Neuronal stem cell (in vitro differentiated cells): ENCODE measurements at regions not wholly inside any gene's neighbourhood (a gene's known extent, or its start where the extent isn't known, plus 50 kb on each side); places are given as distances from the start of the nearest gene placed in this dataset.

Experiments used
- DNase-seq: peaks from one replicate; pipeline ENCODE4 v3.0.0-alpha.2; 2013; ENCODE audit warnings: low spot score
- H2AFZ ChIP-seq: one replicate; pipeline ENCODE4 v1.6.1; 2013; ENCODE audit warnings: mild to moderate bottlenecking, low read length, inconsistent platforms
- H2AK5ac ChIP-seq: 2 replicates; pipeline ENCODE4 v1.6.1; 2013; ENCODE audit warnings: low read depth, mild to moderate bottlenecking, inconsistent platforms, low read length, moderate library complexity, mixed read lengths
- H2BK120ac ChIP-seq: 2 replicates; pipeline ENCODE4 v1.6.1; 2013; ENCODE audit warnings: low read depth, mild to moderate bottlenecking, inconsistent platforms, low read length, moderate library complexity, mixed read lengths
- H2BK12ac ChIP-seq: one replicate; pipeline ENCODE4 v1.6.1; 2013; ENCODE audit warnings: low read length, inconsistent platforms
- H2BK15ac ChIP-seq: 2 replicates; pipeline ENCODE4 v1.6.1; 2013; ENCODE audit warnings: mild to moderate bottlenecking, low read length, inconsistent platforms, mixed read lengths
- H2BK5ac ChIP-seq: one replicate; pipeline ENCODE4 v1.6.1; 2013; ENCODE audit warnings: inconsistent platforms, mild to moderate bottlenecking, low read length, moderate library complexity
- H3K14ac ChIP-seq: one replicate; pipeline ENCODE4 v1.6.1; 2013; ENCODE audit warnings: low read length, inconsistent platforms
- H3K18ac ChIP-seq: 2 replicates; pipeline ENCODE4 v1.6.1; 2013; ENCODE audit warnings: low read length, inconsistent platforms
- H3K23ac ChIP-seq: 2 replicates; pipeline ENCODE4 v1.6.1; 2013; ENCODE audit warnings: low read depth, mild to moderate bottlenecking, mixed read lengths, low read length, inconsistent platforms; ENCODE audit not compliant: poor library complexity
- H3K27ac ChIP-seq: replicated peaks from 3 replicates; pipeline ENCODE4 v1.5.1; 2013; ENCODE audit warnings: low read length, inconsistent platforms
- H3K27me3 ChIP-seq, 3 experiments: 2 replicates each; pipeline ENCODE4 v1.6.1; 2013; ENCODE audit warnings: low read length in 3 of 3, mild to moderate bottlenecking in 2 of 3, inconsistent platforms in 1 of 3, low read depth in 1 of 3, mixed read lengths in 1 of 3, moderate library complexity in 1 of 3; ENCODE audit not compliant: control insufficient read depth in 3 of 3, insufficient read depth in 3 of 3
- H3K36me3 ChIP-seq, 2 donors: replicated peaks in 1 of 2; 2 replicates each; pipeline ENCODE4 v1.6.1; 2013; ENCODE audit warnings: low read length in 2 of 2; ENCODE audit not compliant: control insufficient read depth in 2 of 2, insufficient read depth in 2 of 2
- H3K4ac ChIP-seq: 2 replicates; pipeline ENCODE4 v1.6.1; 2013; ENCODE audit warnings: inconsistent platforms, mild to moderate bottlenecking, low read length, moderate library complexity
- H3K4me1 ChIP-seq, 2 donors: 1 replicate in 1 of 2; 2 replicates in 1 of 2; pipeline ENCODE4 v1.6.1; 2013; ENCODE audit warnings: low read length in 2 of 2, low read depth in 1 of 2; ENCODE audit not compliant: control insufficient read depth in 2 of 2, insufficient read depth in 1 of 2
- H3K4me2 ChIP-seq: one replicate; pipeline ENCODE4 v1.6.1; 2013; ENCODE audit warnings: mild to moderate bottlenecking, low read length, inconsistent platforms; ENCODE audit not compliant: insufficient read depth, poor library complexity, severe bottlenecking
- H3K4me3 ChIP-seq, 2 donors: 2 replicates each; pipeline ENCODE4 v1.5.1; 2013; ENCODE audit warnings: low read length in 2 of 2, mild to moderate bottlenecking in 2 of 2, inconsistent platforms in 1 of 2, moderate library complexity in 1 of 2
- H3K79me1 ChIP-seq: one replicate; pipeline ENCODE4 v1.6.1; 2013; ENCODE audit warnings: low read depth, mild to moderate bottlenecking, inconsistent platforms, low read length, moderate library complexity
- H3K9ac ChIP-seq: one replicate; pipeline ENCODE4 v1.6.1; 2013; ENCODE audit warnings: mild to moderate bottlenecking, low read depth, low read length, inconsistent platforms; ENCODE audit not compliant: poor library complexity
- H3K9me3 ChIP-seq, 2 donors: replicated peaks in 1 of 2; 2 replicates each; pipeline versions ENCODE3 to v1.6.1; 2013; ENCODE audit warnings: low read length in 2 of 2, mild to moderate bottlenecking in 2 of 2, inconsistent platforms in 1 of 2, low read depth in 1 of 2, mixed read lengths in 1 of 2, moderate library complexity in 1 of 2; ENCODE audit not compliant: control insufficient read depth in 2 of 2, insufficient read depth in 1 of 2
- H4K8ac ChIP-seq: one replicate; pipeline ENCODE4 v1.6.1; 2013; ENCODE audit warnings: low read depth, mild to moderate bottlenecking, inconsistent platforms, low read length, moderate library complexity
- H4K91ac ChIP-seq: one replicate; pipeline ENCODE4 v1.6.1; 2013; ENCODE audit warnings: low read length, low read depth, mild to moderate bottlenecking, inconsistent platforms; ENCODE audit not compliant: poor library complexity
- WGBS, 2 donors: extraction: QIAGEN DNeasy Blood & Tissue Kit; methylation state at CpG; one replicate each; pipeline ENCODE4 v1.1.7; 2013; ENCODE audit warnings: missing lambda C conversion rate in 2 of 2, mixed read lengths in 1 of 2; ENCODE audit not compliant: insufficient read length in 2 of 2, insufficient replicate concordance in 1 of 2; ENCODE audit errors: extremely low coverage in 2 of 2; 5-methylcytosine and 5-hydroxymethylcytosine counted together

DNA sequence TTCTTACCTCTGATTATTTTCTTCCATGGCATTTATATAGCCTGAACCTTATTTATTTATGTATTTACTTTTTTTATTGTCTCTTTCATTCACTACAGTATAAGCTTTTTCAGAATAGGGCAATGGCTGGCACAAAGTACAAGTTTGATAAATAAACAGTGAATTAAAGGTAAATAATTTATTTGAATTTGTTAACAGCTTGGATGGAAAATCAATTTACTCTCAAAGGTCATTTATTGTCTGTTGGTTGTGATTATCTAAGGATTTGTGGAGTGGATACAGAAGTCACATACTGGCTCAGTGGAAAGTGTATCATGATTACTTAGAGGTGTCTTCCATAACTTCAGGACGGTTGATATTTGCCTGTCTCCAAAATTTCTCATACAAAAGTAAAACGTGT is 2472.9 kb downstream of the PCDH7 start:
- Histone ChIP-seq H3K4me3 (no peak overlapping the region), H3K36me3 (no peaks in the 10 kb centered on the region), H2BK12ac (no peak overlapping the region), H3K14ac (no peak overlapping the region), H3K27me3 (no peaks in the 10 kb centered on the region), H3K4me1 (no peaks in the 10 kb centered on the region), H3K4me2 (no peak overlapping the region), H3K79me1 (no peaks in the 10 kb centered on the region), H3K4ac (no peak overlapping the region), H2BK5ac (no peak overlapping the region), H3K9me3 (peaks cover 0 to 5% of the 10 kb centered on the region in 2 donors), H2AFZ (no peak overlapping the region), H2BK120ac (no peak overlapping the region), H3K18ac (no peak overlapping the region), H2AK5ac (no peak overlapping the region), H2BK15ac (no peak overlapping the region), H4K8ac (no peak overlapping the region), H4K91ac (no peak overlapping the region), H3K9ac (no peak overlapping the region), H3K23ac (no peak overlapping the region), H3K27ac (no peak overlapping the region)
- DNase-seq: no peak
- no CpG with 5 or more reads among the region's 2 CpGs for WGBS, 2 donors

DNA sequence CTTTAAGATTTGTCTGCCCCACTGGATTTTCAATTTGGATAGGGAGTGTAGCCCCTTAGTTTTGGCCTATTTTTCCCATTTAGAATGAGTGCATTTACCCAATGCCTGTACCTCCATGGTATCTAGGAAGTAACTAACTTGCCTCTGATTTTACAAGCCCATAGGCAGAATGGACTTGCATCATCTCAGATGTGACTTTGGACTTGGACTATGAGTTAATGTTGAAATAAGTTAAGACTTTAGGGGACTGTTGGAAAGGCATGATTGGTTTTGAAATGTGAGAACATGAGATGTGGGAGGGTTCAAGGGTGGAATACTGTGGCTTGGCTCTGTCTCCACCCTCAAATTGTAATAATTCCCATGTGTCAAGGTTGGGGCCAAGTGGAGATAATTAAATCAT is 2480.2 kb downstream of the PCDH7 start:
- no peak for DNase-seq
- Histone ChIP-seq H3K23ac (no peak overlapping the region), H3K79me1 (no peaks in the 10 kb centered on the region)

DNA sequence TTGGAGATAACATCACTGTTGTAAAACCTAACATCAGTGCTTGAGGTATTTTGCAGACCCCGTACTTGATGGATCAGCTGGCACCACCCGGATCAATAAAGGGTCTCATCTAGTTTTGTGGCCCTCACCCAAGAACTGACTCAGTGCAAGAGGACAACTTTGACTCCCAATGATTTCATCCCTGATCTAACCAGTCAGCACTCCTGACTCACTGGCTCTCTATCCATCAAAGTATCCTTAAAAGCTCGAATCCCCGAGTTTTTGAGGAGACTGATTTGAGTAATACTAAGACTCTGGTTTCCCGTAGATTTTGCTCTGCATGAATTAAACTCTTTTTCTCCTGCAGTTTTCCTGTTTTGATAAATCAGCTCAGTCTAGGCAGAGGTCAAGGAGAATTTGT is 2498.1 kb downstream of the PCDH7 start:
- no peak overlapping the region for H2BK5ac ChIP-seq
- no peak overlapping the region for H3K9ac ChIP-seq
- WGBS, 2 donors: no CpG with 5 or more reads among the region's 5 CpGs
- no peak overlapping the region for H2AK5ac ChIP-seq
- no peak overlapping the region for H2BK12ac ChIP-seq
- no peak overlapping the region for H2BK15ac ChIP-seq
- H3K4me2 ChIP-seq: no peak overlapping the region
- no peak overlapping the region for H3K4ac ChIP-seq
- H2BK120ac ChIP-seq: no peak overlapping the region
- no peak overlapping the region for H4K91ac ChIP-seq
- no peak for DNase-seq
- H3K36me3 ChIP-seq: no peaks in the 10 kb centered on the region
- H3K9me3 ChIP-seq: no peaks in the 10 kb centered on the region
- no peak overlapping the region for H4K8ac ChIP-seq
- H3K23ac ChIP-seq: no peak overlapping the region
- H3K18ac ChIP-seq: no peak overlapping the region
- no peak overlapping the region for H3K27ac ChIP-seq
- no peak overlapping the region for H3K4me3 ChIP-seq
- no peak overlapping the region for H3K14ac ChIP-seq
- no peak overlapping the region for H2AFZ ChIP-seq
- no peaks in the 10 kb centered on the region for H3K79me1 ChIP-seq
- no peaks in the 10 kb centered on the region for H3K27me3 ChIP-seq
- no peaks in the 10 kb centered on the region for H3K4me1 ChIP-seq

More for the DNA sequence above, 2480.2 kb downstream of the PCDH7 start:
- no peak overlapping the region for H2AFZ ChIP-seq
- no peak overlapping the region for H2BK15ac ChIP-seq
- H3K4me3 ChIP-seq: no peak overlapping the region
- no peak overlapping the region for H3K18ac ChIP-seq
- no peaks in the 10 kb centered on the region for H3K27me3 ChIP-seq
- H2BK5ac ChIP-seq: no peak overlapping the region
- no peak overlapping the region for H3K4me2 ChIP-seq
- no peak overlapping the region for H4K91ac ChIP-seq
- H4K8ac ChIP-seq: no peak overlapping the region
- no peak overlapping the region for H3K14ac ChIP-seq
- no peak overlapping the region for H2BK120ac ChIP-seq
- H3K4me1 ChIP-seq: no peaks in the 10 kb centered on the region
- no peak overlapping the region for H3K27ac ChIP-seq
- no peaks in the 10 kb centered on the region for H3K9me3 ChIP-seq
- no peak overlapping the region for H3K4ac ChIP-seq
- no peak overlapping the region for H2AK5ac ChIP-seq
- no peak overlapping the region for H2BK12ac ChIP-seq
- no peak overlapping the region for H3K9ac ChIP-seq
- no peaks in the 10 kb centered on the region for H3K36me3 ChIP-seq

DNA sequence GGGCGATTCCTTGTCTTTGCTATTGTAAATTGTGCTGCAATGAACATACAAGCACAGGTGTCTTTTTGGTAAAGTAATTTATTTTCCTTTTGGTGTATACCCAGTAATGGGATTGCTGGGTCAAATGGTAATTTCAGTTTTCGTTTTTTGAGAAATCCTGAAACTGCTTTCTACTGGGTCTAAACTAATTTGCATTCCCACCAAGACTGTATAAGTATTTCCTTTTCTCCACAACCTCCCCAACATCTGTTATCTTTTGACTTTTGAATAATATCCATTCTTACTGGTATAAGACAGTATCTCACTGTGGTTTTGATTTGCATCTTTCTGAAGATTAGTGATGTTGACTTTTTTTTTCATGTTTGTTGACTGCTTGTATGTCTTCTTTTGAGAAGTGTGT is 2506.0 kb downstream of the PCDH7 start:
- H3K4me2 ChIP-seq: no peak overlapping the region
- no peaks in the 10 kb centered on the region for H3K27me3 ChIP-seq
- no peaks in the 10 kb centered on the region for H3K36me3 ChIP-seq
- no peak overlapping the region for H3K18ac ChIP-seq
- H2BK12ac ChIP-seq: no peak overlapping the region
- H2BK15ac ChIP-seq: no peak overlapping the region
- no peak overlapping the region for H4K8ac ChIP-seq
- H3K4ac ChIP-seq: no peak overlapping the region
- no peaks in the 10 kb centered on the region for H3K79me1 ChIP-seq
- no peaks in the 10 kb centered on the region for H3K4me1 ChIP-seq
- H3K23ac ChIP-seq: no peak overlapping the region
- H3K9me3 ChIP-seq: no peaks in the 10 kb centered on the region
- no peak overlapping the region for H3K27ac ChIP-seq
- H2AK5ac ChIP-seq: no peak overlapping the region
- no peak overlapping the region for H2AFZ ChIP-seq
- no peak overlapping the region for H4K91ac ChIP-seq
- WGBS, 2 donors: no CpG with 5 or more reads among the region's 2 CpGs
- DNase-seq: no peak
- no peak overlapping the region for H2BK120ac ChIP-seq
- no peak overlapping the region for H3K14ac ChIP-seq
- H2BK5ac ChIP-seq: no peak overlapping the region
- no peak overlapping the region for H3K9ac ChIP-seq
- H3K4me3 ChIP-seq: no peak overlapping the region
